GM21723 (cell line): ENCODE measurements at regions not wholly inside any gene's neighbourhood (a gene's known extent, or its start where the extent isn't known, plus 50 kb on each side); places are given as distances from the start of the nearest gene placed in this dataset.

Experiments used
- ATAC-seq: cut with Tn5 transposase; IDR thresholded peaks from one replicate; pipeline ENCODE4 v1.9.1; 2021; ENCODE audit warnings: mild to moderate bottlenecking, moderate library complexity; ENCODE audit not compliant: unreplicated experiment

- no peak for ATAC-seq
Measured at GRCh38 chr2:16197504-16198147, 257.3 kb downstream of the MYCN start.

GRCh38 chr2:16196687-16197503 is 256.5 kb downstream of the MYCN start:
- no peak for ATAC-seq

GRCh38 chr2:16195681-16196070 is 255.3 kb downstream of the MYCN start:
- ATAC-seq = no peak

- no peak for ATAC-seq
Measured at GRCh38 chr2:16194931-16195680, 254.8 kb downstream of the MYCN start.

GRCh38 chr2:16194530-16194929 is 254.2 kb downstream of the MYCN start:
- ATAC-seq = no peak

- ATAC-seq = no peak
Measured at GRCh38 chr2:16194096-16194390, 253.7 kb downstream of the MYCN start.

GRCh38 chr2:16192416-16193216 is 252.3 kb downstream of the MYCN start:
- no peak for ATAC-seq

- no peak for ATAC-seq
Measured at GRCh38 chr2:16191431-16192200, 251.3 kb downstream of the MYCN start.

- ATAC-seq = no peak
Measured at GRCh38 chr2:16190446-16191270, 250.3 kb downstream of the MYCN start.

GRCh38 chr2:16189836-16190160 is 249.4 kb downstream of the MYCN start:
- no peak for ATAC-seq

GRCh38 chr2:16189029-16189835 is 248.9 kb downstream of the MYCN start:
- ATAC-seq = no peak

GRCh38 chr2:16188261-16188890 is 248.0 kb downstream of the MYCN start:
- no peak for ATAC-seq

- no peak for ATAC-seq
Measured at GRCh38 chr2:16187482-16187817, 247.1 kb downstream of the MYCN start.

GRCh38 chr2:16186661-16187481 is 246.5 kb downstream of the MYCN start:
- ATAC-seq = no peak

- no peak for ATAC-seq
Measured at GRCh38 chr2:16185801-16186272, 245.5 kb downstream of the MYCN start.

- ATAC-seq = no peak
Measured at GRCh38 chr2:16184945-16185660, 244.8 kb downstream of the MYCN start.

- ATAC-seq = no peak
Measured at GRCh38 chr2:16184341-16184890, 244.1 kb downstream of the MYCN start.
